Activated T-helper 2 cell treated with anti-CD3 and anti-CD28 coated beads, Interferon-gamma antibody, Interleukin-2, Interleukin-4, amounts not matched to agents 10 μg/mL and 5 μg/mL and 100 μg/mL, durations not matched to agents 14 hours and 24 hours and 36 hours (primary cell): ENCODE measurements at regions not wholly inside any gene's neighbourhood (a gene's known extent, or its start where the extent isn't known, plus 50 kb on each side); places are given as distances from the start of the nearest gene placed in this dataset.
A peak's percentile ranks its signal among the peaks of the same experiment; 100 is the strongest.
"Not testable (repeated sequence)": the region's sequence is repeated elsewhere in the genome, so short reads cannot be mapped to it uniquely, and the experiment has no call there.

Source experiments
- DNase-seq: peaks from one replicate; pipeline ENCODE4 v3.0.0; 2021; ENCODE audit warnings: low spot score
- H3K27ac Mint-ChIP-seq: one replicate; pipeline ENCODE4 v1.8.0; 2021; ENCODE audit warnings: mixed read lengths
- H3K27me3 Mint-ChIP-seq: one replicate; pipeline ENCODE4 v1.8.0; 2021; ENCODE audit warnings: low read depth, mixed read lengths
- H3K36me3 Mint-ChIP-seq: one replicate; pipeline ENCODE4 v1.8.0; 2021; ENCODE audit warnings: low read depth, mixed read lengths
- H3K4me1 Mint-ChIP-seq: one replicate; pipeline ENCODE4 v1.8.0; 2021; ENCODE audit warnings: low read depth, mixed read lengths
- H3K4me3 Mint-ChIP-seq: one replicate; pipeline ENCODE4 v1.8.0; 2021; ENCODE audit warnings: low read depth, mild to moderate bottlenecking, moderate library complexity, mixed read lengths
- H3K9me3 Mint-ChIP-seq: one replicate; pipeline ENCODE4 v1.8.0; 2021; ENCODE audit warnings: mixed read lengths
- intact Hi-C: fragments of 100-400 bp; cut with micrococcal nuclease; formaldehyde crosslinking; loops from one replicate; pipeline ENCODE4 v1.15.1; 2023

DNA sequence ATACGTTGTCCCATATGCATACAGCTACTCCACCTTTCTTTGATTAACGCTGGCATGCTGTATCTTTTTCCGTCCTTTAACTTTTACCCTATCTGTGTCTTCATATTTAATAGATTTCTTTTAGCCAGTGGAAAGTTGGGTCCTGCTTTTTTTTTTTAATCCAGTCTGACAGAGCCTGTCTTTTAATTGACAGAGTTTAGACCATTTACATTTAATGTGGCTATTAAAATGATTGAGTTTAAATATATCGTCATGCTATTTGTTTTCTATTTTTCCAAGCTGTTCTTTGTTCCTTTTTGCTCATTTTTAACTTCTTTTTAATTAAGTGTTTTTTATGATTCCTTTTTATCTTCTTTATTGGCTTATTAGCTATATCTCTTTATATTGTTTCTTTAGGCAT is 217.6 kb upstream of the NEBL start:
- Mint-ChIP-seq H3K9me3 (no peaks in the 10 kb centered on the region), H3K4me1 (peaks cover 2% of the 10 kb centered on the region), H3K4me3 (no peak overlapping the region), H3K36me3 (no peaks in the 10 kb centered on the region), H3K27ac (no peak overlapping the region), H3K27me3 (no peaks in the 10 kb centered on the region)
- intact Hi-C loops = no loop called here
- no peak for DNase-seq

GRCh38 chr10:21110358-21110757 is 213.2 kb upstream of the NEBL start:
- Mint-ChIP-seq H3K27ac (no peak overlapping the region), H3K4me1 (peaks cover 2% of the 10 kb centered on the region), H3K9me3 (peaks cover 5% of the 10 kb centered on the region), H3K27me3 (no peaks in the 10 kb centered on the region), H3K36me3 (no peaks in the 10 kb centered on the region), H3K4me3 (no peak overlapping the region)
- DNase-seq = no peak
- intact Hi-C loops = no loop called here

DNA sequence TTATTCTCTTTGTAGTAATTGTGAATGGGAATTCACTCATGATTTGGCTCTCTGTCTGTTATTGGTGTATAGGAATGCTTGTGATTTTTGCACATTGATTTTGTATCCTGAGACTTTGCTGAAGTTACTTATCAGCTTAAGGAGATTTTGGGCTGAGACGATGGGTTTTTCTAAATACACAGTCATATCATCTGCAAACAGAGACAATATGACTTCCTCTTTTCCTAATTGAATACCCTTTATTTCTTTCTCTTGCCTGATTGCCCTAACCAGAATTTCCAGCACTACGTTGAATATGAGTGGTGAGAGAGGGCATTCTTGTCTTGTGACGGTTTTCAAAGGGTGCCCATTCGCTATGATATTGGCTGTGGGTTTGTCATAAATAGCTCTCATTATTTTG is 209.8 kb upstream of the NEBL start:
- intact Hi-C loops, DNase-seq, H3K27me3 Mint-ChIP-seq, H3K9me3 Mint-ChIP-seq, H3K36me3 Mint-ChIP-seq, H3K4me1 Mint-ChIP-seq, H3K4me3 Mint-ChIP-seq, H3K27ac Mint-ChIP-seq: not testable (repeated sequence)

GRCh38 chr10:21105331-21105730 is 208.2 kb upstream of the NEBL start:
- H3K4me1 Mint-ChIP-seq, intact Hi-C loops: not testable (repeated sequence)

GRCh38 chr10:21100871-21101514 is 203.9 kb upstream of the NEBL start:
- Mint-ChIP-seq H3K9me3 (no peaks in the 10 kb centered on the region), H3K36me3 (no peaks in the 10 kb centered on the region), H3K27ac (peak overlapping the region; percentile 11), H3K4me1 (peaks cover 3% of the 10 kb centered on the region), H3K27me3 (no peaks in the 10 kb centered on the region), H3K4me3 (no peak overlapping the region)
- no peak for DNase-seq
- intact Hi-C loops = no loop called here

More at GRCh38 chr10:21105331-21105730, 208.2 kb upstream of the NEBL start:
- not testable (repeated sequence) for H3K36me3 Mint-ChIP-seq, DNase-seq, H3K27me3 Mint-ChIP-seq, H3K9me3 Mint-ChIP-seq, H3K27ac Mint-ChIP-seq, H3K4me3 Mint-ChIP-seq

DNA sequence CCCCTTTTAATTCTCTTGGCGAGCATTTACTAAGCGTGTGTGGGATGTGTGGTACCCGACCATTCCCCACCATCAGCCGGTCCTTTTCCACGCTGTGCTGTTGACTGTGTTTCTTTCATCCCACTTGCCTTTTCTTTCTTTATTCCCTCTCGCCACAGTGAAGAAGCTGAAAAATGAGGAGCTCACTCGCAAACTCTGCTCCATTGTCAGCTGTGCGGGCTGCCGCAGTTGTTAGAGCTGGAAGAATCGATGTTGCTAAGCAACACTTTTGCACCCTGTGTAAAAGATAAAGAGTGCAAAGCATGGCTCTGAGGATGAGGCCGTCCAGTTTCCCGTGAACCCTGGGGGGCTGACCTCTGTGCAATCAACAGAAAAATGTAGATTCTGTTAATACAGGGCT is 203.1 kb upstream of the NEBL start:
- H3K4me1 Mint-ChIP-seq = peaks cover 3% of the 10 kb centered on the region
- H3K27ac Mint-ChIP-seq = no peak overlapping the region
- intact Hi-C loops = no loop called here
- no peaks in the 10 kb centered on the region for H3K9me3 Mint-ChIP-seq
- no peak for DNase-seq
- H3K27me3 Mint-ChIP-seq = no peaks in the 10 kb centered on the region
- H3K4me3 Mint-ChIP-seq = no peak overlapping the region
- no peaks in the 10 kb centered on the region for H3K36me3 Mint-ChIP-seq

DNA sequence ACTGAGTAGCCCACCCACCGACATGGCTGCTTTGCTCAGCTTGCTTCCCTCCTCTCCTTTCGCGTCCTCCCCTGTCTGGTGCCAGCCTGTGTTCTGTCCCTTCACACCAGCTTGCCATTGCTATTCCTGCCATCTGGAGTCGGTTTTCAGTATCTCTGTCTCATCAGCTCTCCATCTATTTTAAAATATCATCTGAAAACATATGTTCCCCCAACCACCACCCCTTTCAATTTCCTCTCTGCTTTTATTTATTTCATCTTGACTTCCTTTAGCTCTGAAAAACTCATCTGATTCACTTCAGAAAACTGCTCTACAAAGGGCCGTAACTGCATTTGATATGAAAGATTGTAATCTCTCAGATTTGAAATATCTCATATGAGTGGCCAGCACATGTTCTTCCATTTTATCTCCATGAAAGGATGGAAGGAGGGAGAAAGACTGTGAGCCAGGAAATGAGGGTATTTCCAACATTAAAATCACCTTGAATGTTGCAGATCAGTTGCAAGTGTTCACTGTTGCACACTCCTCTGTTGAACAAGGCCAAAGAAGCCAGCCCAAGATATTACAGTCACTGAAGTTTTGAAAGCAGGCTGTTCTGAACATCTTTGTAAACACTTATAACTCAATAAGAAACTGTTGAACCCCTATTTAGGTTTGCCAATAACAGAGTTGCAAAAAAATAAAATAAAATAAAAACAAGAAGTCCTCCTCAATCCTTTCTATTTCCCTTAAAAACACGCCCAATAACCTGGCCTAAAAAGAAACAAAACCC is 202.4 kb upstream of the NEBL start:
- no peaks in the 10 kb centered on the region for H3K36me3 Mint-ChIP-seq
- H3K4me1 Mint-ChIP-seq = peaks cover 3% of the 10 kb centered on the region
- no peak overlapping the region for H3K4me3 Mint-ChIP-seq
- no peaks in the 10 kb centered on the region for H3K27me3 Mint-ChIP-seq
- H3K9me3 Mint-ChIP-seq = no peaks in the 10 kb centered on the region
- intact Hi-C loops = no loop called here
- H3K27ac Mint-ChIP-seq = no peak overlapping the region
- DNase-seq = no peak

GRCh38 chr10:21097926-21098355 is 200.8 kb upstream of the NEBL start:
- Mint-ChIP-seq H3K4me3 (no peak overlapping the region), H3K27me3 (no peaks in the 10 kb centered on the region), H3K27ac (no peak overlapping the region), H3K36me3 (no peaks in the 10 kb centered on the region), H3K9me3 (no peaks in the 10 kb centered on the region), H3K4me1 (peaks cover 3% of the 10 kb centered on the region)
- intact Hi-C loops = no loop called here
- DNase-seq = no peak

DNA sequence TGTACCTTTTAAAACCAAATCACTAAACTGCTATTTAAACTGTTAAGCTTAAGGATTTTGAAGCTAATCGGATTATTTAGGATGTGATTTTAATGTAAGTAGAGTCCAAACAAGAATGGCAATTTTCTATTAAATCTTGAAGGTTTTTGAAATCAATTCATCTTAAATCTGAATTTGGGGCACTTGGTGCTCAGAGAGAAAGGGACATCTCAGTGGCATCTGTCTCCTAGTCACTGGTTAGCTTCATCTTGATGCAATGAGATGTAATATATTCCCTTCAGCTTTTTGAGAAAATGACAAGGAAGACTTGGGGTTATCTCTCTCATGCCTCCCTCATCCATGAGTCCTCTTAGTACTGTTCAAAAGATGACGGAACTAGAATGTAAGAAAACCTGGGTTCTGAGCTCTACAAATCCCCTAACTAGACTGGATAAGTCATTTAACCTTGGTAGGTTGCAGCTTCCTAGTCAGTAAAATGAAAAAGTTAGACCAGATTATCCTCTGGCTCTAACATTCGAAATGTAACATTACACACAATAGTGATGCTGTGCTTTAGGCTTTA is 198.5 kb upstream of the NEBL start:
- H3K4me1 Mint-ChIP-seq = no peaks in the 10 kb centered on the region
- H3K27ac Mint-ChIP-seq = no peak overlapping the region
- no peak for DNase-seq

DNA sequence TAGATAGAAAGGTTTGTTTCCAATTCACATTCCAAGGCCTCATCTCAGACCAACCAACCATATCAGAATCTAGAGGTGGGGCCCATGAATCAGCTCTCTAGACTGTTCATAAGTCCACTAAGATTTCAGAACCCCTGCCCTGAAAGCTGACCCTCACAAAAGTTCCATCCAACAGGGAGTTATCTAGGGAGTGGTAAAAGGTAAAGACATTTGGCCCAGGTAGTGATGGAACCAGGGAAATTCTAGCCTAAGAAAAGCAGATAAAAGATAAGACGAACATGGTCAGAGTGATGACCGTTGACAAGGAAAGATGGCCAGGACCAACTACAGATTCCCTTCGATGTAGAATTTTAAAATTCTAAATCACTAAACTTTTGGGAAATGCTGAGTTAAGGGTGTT is 198.0 kb upstream of the NEBL start:
- DNase-seq = no peak
- Mint-ChIP-seq H3K27ac (no peak overlapping the region), H3K9me3 (no peaks in the 10 kb centered on the region), H3K4me1 (no peaks in the 10 kb centered on the region), H3K36me3 (no peaks in the 10 kb centered on the region), H3K4me3 (no peak overlapping the region), H3K27me3 (no peaks in the 10 kb centered on the region)
- intact Hi-C loops = no loop called here

More for the DNA sequence above, 198.5 kb upstream of the NEBL start:
- no peaks in the 10 kb centered on the region for H3K36me3 Mint-ChIP-seq
- intact Hi-C loops = no loop called here
- no peaks in the 10 kb centered on the region for H3K27me3 Mint-ChIP-seq
- H3K9me3 Mint-ChIP-seq = no peaks in the 10 kb centered on the region
- H3K4me3 Mint-ChIP-seq = no peak overlapping the region

DNA sequence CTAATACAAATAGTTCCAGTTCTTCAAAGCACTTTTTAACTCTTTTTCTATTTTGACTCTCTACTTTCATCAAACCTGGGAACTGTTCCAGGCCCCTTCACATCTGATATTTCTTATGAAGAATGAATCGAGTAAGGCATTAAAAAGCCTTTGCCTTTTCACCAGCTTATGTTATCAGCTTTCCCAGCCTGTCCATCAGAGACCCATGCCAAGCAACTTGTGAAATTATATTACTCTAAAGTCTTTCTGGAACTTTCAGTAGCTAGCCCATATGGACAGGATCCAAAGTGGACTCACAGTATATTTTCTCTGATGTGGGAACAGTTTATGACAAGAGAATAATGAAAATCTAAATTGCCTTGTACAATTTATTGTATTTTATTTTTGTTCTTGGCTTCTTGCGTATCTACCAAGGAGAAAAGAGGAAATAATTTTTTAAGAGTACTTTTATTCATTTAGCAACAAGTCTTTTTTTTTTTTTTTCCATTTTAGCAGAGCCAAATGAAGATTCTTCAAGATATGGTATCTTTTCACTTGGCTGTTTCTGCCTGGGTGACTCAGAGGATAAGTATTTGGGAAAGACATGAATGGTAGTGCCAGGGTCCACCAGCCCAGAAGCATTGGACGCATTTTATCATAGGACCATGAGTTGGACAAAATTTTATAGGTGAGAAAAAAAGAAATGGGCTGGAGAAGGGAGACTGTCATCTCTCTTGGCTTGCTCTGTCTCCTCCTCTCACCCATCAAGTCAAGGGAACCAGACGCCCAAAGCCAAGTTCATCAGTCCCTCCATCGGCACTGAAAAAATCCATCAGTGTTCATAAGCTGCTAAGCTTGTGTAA is 195.8 kb upstream of the NEBL start:
- intact Hi-C loops = no loop called here
- Mint-ChIP-seq H3K4me1 (no peaks in the 10 kb centered on the region), H3K27me3 (no peaks in the 10 kb centered on the region), H3K4me3 (no peak overlapping the region), H3K36me3 (no peaks in the 10 kb centered on the region), H3K9me3 (no peaks in the 10 kb centered on the region), H3K27ac (no peak overlapping the region)
- no peak for DNase-seq

- DNase-seq = no peak
- no peaks in the 10 kb centered on the region for H3K27me3 Mint-ChIP-seq
- H3K4me3 Mint-ChIP-seq = no peak overlapping the region
Observed at GRCh38 chr10:21090609-21091082, 193.5 kb upstream of the NEBL start.

More at GRCh38 chr10:21090609-21091082, 193.5 kb upstream of the NEBL start:
- intact Hi-C loops = no loop called here
- H3K27ac Mint-ChIP-seq = no peak overlapping the region
- no peaks in the 10 kb centered on the region for H3K4me1 Mint-ChIP-seq
- no peaks in the 10 kb centered on the region for H3K36me3 Mint-ChIP-seq
- no peaks in the 10 kb centered on the region for H3K9me3 Mint-ChIP-seq
